RPMI7951 (cell line): ENCODE measurements at regions not wholly inside any gene's neighbourhood (a gene's known extent, or its start where the extent isn't known, plus 50 kb on each side); places are given as distances from the start of the nearest gene placed in this dataset.

Source experiments
- DNase-seq: peaks from one replicate; pipeline ENCODE4 v3.0.0-alpha.2; 2012; ENCODE audit warnings: low read depth

DNA sequence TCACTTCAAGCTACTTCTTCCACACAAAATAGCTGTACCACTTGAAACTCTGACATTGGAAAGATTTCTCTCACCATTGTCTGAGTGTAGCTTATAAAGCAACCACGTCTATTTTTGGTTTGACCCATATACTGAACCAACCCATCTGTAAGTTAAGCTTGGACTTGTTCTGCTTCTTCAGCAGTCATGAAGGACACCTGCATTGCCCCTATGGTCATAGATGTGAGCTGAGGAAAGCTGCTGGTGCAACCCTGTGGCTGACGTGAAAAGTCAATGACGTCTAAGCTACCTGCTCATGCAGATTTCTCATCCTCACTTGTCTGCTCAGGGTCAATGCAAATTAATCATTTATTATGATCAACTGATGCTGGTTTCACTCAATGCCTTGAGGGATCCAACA, 417.4 kb downstream of the CETN3 start:
- no peak for DNase-seq

DNA sequence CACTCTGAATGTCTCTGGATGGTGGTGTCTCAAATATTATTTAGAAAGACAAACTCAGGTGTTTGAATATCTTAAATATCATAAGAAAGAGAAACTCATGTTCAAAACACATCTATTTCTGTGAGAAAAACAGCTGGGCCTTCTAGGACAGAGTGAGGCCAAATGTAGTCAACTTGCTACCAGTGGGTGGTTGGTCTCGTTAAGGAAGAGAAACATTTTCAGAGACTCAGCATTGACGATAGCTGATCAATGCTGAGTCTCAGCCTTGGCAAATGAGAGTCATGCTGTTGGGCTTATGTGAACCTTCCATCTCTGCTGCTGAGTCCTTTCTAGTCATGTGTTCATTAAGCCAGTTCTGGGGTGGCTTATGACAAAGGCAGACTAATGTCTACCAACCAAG, 418.0 kb downstream of the CETN3 start:
- no peak for DNase-seq

DNA sequence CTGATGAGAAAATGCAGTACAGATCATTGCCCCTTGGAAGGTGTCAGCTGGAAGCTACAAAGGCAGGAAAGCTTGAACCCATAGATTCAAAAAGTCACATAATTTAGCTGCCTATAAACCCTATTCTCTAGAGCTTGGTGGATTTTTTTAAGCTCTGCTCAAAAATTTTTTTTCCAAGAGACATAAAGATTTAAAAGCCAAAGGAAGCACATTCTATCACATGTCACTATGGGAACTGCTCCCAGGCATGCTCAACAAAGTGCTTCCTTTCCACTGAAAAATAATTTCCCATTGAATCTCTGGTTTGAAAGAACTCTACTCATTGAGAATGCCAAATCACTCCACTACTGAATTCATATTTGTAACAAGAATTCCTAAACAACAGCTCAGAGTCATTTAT, 419.8 kb downstream of the CETN3 start:
- DNase-seq, result no peak

DNA sequence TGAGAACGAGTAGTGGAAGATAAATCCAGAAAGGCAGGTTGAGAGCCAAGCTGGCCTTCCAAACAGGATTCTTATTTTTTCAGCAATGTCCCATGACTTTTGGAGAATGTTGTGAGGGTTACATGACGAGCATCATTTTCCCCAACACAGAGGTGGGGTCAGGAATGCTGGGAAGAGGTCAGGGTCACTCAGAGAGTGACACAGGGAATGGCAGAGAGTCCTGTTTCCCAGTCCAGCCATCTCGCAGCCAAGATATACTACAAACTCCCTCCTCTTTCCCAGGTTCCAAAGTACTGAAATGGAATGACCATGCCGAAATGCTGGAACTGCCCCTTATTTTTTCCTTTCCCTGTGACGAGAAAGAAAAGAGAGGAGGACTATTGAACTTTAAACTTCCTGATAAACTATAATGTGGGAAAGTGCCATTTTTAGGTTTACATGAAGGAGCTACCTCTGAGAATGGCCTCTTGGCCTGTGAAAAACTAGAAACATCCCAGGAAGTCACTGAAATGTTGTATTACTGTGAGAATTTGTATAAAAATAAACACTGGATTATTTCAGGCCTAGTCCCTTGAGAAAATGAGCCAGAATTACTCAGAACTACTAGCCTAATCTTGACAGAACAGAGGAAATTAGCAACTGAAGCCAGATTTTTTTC, 420.4 kb downstream of the CETN3 start:
- no peak for DNase-seq

DNA sequence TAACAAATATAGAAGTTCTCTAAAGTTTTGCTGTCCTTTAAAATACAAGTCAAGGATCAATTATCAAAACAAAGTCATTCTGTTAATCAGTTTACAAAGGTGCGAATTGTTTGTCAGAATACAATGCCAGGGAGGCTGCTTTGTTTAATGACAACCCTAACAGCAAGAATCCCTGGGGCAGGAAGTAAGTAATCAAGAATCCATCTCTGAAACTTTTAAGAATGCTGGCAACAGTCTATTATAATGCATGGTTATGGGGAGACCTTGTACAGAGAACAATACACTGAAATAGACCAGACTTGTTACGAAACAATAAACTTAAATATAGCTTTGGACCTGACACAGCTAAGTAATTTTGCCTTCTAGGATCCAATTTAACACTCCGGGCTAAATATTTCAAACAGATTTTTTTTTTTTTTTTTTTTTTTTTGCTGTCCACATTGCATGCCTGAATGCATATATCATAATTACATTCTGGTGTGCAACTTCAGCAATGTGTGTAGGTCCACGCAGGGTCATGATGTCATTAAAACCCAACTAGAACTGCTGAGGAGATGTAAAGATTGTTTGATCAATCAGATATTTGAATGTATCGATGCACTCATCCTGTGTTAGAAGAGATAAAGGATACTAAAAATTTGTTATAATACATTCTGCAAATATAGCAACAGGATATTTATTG, 421.3 kb downstream of the CETN3 start:
- DNase-seq, result no peak

DNA sequence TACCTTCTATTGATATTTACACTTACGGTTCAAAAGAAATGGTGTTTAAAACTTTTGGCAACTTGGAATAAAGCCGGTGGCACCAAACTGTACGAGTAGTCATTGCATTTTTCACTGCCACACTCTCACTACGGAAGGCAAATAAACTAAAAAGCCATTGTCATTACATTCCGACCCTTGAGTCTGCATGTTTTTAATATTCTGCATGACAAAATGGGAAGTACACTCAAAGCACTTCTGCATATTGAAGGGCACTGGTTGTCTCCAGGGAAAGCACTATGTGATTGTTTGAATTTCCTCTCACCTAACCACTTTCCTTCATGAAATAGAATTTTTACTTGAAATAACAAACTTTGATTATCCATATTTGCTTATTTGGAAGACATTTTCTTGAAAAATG, 426.3 kb downstream of the CETN3 start:
- DNase-seq, result no peak

DNA sequence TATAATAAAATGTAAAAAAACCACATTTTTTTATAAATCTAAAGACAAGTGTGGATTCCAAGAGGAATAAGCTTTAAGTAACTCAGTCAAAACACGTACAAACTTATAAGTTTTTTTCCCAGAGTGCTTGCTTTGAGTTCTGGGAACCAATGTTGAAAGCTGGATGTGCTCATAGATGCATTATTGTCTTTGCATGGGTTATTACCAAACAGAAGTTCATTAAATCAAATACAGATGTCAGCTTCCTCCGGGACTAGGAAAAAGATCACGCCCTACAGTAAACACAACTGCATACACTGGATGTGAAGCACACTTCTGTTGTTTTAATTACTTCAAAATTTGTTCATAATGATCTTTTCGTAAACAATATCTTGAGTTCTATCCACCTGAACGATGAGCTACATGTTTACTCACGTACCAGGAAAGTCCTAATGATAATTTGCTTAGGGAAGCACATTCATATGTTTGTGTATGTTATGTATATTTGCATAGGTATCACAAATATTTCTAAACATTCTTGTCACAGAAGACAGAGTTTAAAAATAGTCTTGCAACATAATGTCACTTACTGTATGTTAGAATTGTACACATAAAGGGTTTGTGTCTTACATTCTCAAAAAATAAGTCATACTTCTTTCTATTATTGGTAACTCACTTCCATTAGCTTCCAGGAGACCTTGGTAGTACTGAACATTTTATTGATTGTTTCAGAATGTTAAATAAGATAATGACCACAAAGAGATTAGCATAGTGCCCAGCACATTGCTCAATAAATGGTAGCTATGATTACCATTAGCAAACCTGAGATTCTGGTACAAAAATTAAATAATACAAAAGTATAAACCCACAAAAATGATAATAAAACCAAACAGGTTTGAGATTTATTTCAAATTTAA, 427.4 kb downstream of the CETN3 start:
- no peak for DNase-seq

DNA sequence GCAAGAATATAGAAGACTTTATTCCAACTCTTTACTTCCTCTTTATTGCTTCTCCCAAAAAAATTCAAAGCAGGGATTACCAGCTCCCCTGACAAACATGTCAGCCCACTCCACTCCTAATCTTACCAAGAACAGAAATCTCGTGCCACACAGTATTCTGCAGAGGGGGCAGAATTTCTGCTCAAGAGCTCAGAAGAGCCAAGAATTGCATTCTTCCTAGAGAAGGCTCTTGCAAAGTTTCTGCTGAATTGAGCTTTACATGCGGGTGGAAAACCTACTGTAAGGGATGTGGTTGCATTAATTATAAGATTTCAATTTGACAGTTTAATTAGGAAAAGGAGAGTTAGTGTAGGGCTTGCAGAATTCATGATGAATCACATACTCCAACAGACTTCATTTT, 428.5 kb downstream of the CETN3 start:
- no peak for DNase-seq

DNA sequence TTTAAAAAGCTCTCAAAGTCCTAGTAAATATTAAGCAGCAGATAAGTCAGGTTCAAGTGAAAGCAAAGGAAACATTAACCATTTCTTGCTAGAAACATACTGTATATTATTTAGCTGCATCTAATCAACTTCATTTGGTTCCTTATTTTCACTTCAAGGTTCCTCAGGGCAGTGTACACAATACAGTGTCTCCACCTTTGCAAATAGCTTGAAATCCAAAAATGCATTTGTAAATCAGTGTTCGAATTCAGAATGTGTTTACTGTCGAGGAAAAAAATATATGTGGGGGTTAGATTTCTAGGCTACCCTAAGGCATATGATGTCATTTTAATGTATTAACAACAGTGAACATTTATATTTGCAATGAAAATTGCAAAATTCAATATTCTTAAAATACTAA, 436.0 kb downstream of the CETN3 start:
- DNase-seq, result no peak

DNA sequence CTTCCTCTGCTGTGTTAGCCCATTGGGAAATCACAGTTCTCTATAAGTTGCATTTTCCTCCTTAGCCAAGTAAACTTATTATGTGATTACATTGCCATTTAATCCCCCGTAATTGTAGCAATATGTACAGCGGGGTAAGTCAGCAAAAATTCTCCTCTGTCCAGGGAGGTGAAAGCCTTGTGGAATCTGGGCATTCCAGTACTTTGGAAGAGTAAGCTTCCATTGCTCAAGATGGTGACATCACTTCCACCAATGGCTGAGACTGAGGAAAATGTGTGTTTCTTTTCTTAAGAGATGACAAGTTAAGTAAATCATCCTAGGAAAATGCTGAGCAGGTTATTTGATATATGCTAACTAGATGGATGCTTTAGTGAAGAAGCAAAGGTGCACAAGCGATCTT, 436.7 kb downstream of the CETN3 start:
- no peak for DNase-seq

DNA sequence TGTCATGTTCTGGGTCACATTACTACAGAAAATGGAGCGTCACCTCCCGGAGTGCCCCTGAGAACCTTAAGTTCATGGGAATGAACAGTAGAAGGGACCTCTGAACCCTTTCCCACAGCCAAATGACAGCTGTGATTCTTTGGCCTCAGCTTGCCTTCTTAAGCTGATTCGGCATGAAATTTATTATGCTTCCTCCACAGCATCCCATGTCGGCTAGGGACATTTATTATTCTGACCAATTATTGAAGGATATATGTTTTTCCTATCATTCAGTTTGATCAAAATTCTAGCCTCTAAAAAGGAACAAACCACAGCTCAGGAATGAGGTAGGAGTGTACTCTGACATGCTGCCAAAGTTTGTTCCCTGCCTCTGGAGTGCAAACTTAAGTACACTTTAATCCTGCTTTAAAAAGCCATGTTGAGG, 440.6 kb downstream of the CETN3 start:
- DNase-seq, result peak; percentile 11

DNA sequence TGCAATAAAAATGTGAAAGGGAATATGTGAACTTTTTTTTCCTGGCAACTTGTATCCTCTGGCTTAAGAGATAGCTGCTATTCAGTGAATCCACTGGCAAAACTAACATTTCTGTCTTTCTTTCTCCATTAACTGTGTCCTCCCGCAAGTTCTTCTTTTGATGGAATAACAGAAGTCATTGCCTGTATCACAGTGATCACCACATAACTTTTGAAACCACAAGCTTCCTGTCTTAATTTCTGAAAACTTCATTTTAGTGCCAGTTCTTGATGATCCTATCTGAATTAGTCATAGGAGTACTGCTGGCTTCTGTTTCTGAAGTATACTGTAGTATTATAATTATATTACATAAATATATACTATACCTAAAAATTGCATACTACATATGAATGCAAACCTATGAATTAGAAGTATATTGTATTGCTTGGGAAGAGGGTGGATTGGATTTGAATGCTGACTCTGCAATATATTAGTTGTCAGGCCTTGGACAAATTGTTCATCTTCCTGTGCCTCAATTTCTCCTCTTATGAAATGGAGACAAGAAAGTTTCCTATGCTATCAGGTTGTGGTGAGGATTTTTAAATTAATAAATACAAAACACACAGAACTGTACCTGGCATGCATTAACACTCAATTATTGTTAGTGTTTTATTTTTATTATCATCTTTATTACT, 441.6 kb downstream of the CETN3 start:
- DNase-seq, result peak; percentile 64

DNA sequence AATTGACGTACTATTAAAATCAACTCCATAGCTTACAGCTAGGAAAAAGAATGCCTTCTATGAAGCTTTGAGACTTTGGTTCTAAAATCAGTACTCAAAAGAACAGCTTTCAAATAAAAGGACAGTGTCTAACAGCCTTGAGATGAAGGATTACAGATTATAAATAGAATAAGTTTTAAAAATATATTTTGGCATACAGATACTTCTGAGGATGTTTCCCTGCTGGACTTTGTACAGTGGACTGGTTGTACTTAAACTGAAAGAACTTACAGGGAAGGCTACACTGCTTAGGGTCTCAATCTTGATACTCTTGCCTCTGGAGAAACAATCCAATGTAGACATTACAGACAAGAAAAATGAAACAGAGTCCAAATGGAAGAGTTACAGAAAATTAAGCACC, 452.7 kb downstream of the CETN3 start:
- no peak for DNase-seq

DNA sequence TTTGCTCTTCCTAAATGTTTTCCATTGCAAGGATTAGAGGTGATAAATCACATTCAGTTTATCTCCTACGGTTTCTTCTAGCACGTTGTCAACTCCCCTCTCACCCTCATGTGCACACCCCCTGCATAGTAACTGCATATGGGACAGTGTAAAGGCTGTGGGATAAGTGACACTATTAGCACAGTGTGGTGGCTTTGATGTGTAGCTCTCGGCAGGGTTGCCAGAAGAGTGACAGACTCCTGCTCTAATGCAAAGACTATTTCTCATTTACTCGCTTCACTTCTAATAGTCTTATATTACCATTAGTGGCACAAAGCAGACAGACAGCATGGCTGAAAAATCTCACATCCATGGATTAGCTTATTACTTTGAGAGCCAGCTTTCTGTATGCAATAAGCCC, 454.6 kb downstream of the CETN3 start:
- DNase-seq, result no peak

DNA sequence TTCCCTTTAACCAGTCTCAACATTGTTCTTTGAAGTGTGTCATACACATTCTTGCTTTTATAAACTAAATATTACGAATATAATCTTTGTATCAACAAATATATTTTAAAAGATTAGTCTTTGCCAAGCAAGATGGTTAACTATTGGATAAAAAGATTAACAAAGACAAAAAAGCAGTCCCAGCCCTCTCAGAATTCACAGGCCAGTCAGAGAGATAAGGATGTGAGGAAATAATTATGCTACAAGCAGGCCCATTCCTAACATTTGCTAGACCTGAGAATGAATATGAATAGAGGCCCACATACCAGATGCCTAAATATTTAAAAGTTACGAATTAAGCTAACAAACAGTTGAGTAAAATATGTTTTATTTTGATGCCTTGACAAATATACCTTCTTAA, 457.7 kb downstream of the CETN3 start:
- DNase-seq, result no peak

DNA sequence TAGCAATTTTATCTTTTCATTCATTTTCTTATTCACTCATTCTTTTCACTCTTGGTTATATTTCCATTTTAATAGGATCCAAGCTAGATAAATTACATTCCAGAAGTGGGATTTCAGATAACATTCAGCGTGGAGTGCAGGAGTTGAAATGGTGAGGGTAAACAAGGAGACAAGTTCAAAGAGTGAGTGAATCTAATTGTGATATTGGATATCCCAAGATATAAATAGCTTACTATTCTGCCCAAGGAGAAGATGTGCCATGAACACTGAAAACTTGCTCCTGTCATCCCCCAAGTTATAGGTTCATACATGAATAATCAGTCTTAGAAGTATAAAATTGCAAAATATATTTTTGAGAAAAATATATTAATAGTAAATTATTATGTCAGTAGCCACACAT, 459.3 kb downstream of the CETN3 start:
- no peak for DNase-seq

DNA sequence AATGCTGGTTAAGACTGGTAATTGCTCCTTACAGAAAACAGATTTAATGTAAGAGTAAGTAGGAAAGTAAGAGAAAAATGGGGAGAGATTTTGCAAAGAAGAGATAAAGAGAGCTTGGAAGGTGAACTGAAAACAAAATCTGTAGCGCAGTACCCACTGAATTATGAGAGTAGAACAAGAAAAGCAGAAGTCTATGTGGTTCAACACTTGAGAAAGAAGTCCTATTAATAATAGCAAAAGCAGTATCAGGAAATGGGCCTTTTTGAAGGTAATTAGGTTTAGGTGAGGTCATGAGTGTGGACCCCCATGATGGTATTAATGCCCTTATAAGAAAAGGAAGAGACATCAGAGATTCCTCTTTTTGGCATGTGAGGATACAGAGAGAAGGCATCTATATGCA, 460.6 kb downstream of the CETN3 start:
- no peak for DNase-seq

DNA sequence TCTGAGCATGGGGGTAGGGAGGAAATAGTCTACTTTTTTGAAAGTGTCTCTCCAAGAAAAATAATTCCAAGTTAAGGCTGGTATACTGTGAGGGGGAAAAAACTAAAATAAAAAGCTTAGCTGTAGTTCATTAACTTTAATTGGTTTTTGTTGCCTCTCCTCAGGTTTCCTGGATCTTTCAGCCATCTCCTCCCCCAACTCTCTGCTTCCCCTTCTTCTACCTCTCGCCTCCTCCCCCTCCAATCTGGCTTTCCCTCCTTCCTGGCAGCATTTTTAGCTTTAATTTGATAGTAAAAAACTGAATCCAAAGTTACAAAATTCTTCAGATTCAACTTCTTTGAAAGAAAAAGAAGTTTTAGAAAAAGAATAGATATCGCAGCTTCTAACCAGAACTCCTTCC, 462.6 kb downstream of the CETN3 start:
- no peak for DNase-seq

DNA sequence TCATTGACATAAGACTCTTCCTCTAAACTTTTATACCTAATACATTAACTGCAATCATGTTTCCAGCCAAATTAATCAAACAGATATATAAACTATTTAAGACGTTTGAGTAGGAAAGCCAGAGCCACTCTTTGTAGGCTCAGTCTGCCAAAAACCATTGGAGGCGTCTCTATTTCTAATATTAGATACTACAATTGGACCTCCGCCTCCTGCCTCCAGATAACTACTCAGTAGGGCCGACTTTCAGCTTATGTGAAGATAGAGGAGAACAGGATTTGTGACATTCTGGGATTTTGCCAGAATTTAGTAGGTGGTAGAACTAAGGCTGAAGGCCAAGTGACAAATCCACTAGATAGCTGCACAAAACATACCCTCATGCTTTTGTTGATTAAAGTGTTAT, 463.0 kb downstream of the CETN3 start:
- no peak for DNase-seq

DNA sequence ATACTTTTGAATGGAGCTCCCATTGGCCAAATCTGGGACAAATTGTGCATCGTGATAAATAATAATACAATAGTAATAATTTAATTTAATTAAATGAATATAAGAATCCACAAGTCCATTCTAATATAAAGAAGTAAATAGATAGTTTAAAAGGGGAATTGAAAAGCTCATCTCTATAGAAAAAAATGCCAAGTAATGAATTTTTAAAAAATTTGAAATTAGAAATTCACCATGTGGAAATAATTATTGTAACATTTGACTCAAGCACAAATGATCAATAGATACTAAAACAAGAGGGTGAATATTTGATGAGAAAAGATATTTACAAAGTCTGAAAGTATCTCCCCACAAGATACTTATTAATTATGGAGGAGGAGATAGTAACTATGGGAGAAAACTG, 467.4 kb downstream of the CETN3 start:
- DNase-seq, result no peak

DNA sequence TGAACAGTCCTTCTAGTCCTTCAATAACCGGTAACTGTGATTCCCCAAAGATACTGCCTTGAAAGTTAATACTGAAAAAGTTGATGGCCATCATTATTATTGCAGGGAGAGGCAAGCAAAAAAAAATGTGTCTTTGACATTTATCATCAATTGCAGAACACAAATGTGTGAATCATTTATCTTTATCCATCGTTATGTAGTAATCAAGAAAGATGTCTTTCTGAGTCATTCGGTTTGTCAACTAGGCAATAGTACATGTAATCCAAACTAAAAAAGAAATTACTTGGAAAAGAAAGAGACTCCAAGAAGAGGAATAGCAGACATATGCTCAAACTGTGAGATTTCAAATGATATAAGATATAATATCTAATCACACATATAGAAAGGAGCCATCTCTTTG, 473.0 kb downstream of the CETN3 start:
- no peak for DNase-seq

DNA sequence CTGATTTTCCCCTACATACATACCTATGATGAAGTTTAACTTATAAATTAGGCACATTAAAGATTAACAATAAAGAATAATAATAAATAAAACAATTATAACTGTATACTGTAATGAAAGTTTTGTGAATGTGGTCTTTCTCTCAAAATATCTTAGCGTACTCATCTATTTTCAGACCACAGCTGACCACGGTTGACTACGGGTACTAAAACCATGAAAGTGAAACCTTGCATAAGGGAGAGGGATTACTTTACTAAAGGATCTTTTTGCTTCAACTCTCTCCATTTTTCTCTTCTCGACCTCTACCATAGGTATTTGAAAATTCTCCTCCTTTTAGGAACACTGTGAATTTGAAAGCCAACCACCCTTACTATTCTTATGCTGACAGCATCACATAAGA, 475.5 kb downstream of the CETN3 start:
- no peak for DNase-seq
